ENCODE measurements at regions not wholly inside any gene's neighbourhood (a gene's known extent, or its start where the extent isn't known, plus 50 kb on each side); places are given as distances from the start of the nearest gene placed in this dataset.
"Not testable (repeated sequence)": the region's sequence is repeated elsewhere in the genome, so short reads cannot be mapped to it uniquely, and the experiment has no call there.

GRCh38 chr4:125794989-125795388 lies 480.2 kb downstream of the FAT4 start:
- DNase-seq (ENCODE audit: low read depth in 2 of 3, low spot score in 1 of 3): no peak

- DNase-seq (ENCODE audit: low read depth in 2 of 3, low spot score in 1 of 3): no peak
These were observed 481.4 kb downstream of the FAT4 start for GRCh38 chr4:125796138-125796537.

GRCh38 chr4:125797621-125798020 lies 482.9 kb downstream of the FAT4 start:
- DNase-seq (ENCODE audit: low read depth in 2 of 3, low spot score in 1 of 3): not testable (repeated sequence)

GRCh38 chr4:125801373-125801772 lies 486.6 kb downstream of the FAT4 start:
- DNase-seq (ENCODE audit: low read depth in 2 of 3, low spot score in 1 of 3): no peak

GRCh38 chr4:125801924-125802323 lies 487.2 kb downstream of the FAT4 start:
- no peak for DNase-seq (ENCODE audit: low read depth in 2 of 3, low spot score in 1 of 3)

GRCh38 chr4:125808022-125808421 lies 493.3 kb downstream of the FAT4 start:
- no peak for DNase-seq (ENCODE audit: low read depth in 2 of 3, low spot score in 1 of 3)

- DNase-seq (ENCODE audit: low read depth in 2 of 3, low spot score in 1 of 3): no peak
These were observed 493.8 kb downstream of the FAT4 start for GRCh38 chr4:125808570-125808969.

- DNase-seq (ENCODE audit: low read depth in 2 of 3, low spot score in 1 of 3): no peak
These were observed 497.1 kb downstream of the FAT4 start for GRCh38 chr4:125811892-125812291.

GRCh38 chr4:125826801-125827695 lies 512.3 kb downstream of the FAT4 start:
- DNase-seq (ENCODE audit: low read depth in 2 of 3, low spot score in 1 of 3): no peak

GRCh38 chr4:125827696-125828052 lies 512.9 kb downstream of the FAT4 start:
- no peak for DNase-seq (ENCODE audit: low read depth in 2 of 3, low spot score in 1 of 3)

GRCh38 chr4:125828346-125828745 lies 513.6 kb downstream of the FAT4 start:
- no peak for DNase-seq (ENCODE audit: low read depth in 2 of 3, low spot score in 1 of 3)

- DNase-seq (ENCODE audit: low read depth in 2 of 3, low spot score in 1 of 3): no peak
These were observed 517.4 kb downstream of the FAT4 start for GRCh38 chr4:125832161-125832560.

GRCh38 chr4:125836597-125837195 lies 521.9 kb downstream of the FAT4 start:
- no peak for DNase-seq (ENCODE audit: low read depth in 2 of 3, low spot score in 1 of 3)

GRCh38 chr4:125837493-125838201 lies 522.9 kb downstream of the FAT4 start:
- DNase-seq (ENCODE audit: low read depth in 2 of 3, low spot score in 1 of 3): no peak

- no peak for DNase-seq (ENCODE audit: low read depth in 2 of 3, low spot score in 1 of 3)
These were observed 523.4 kb downstream of the FAT4 start for GRCh38 chr4:125838202-125838601.

GRCh38 chr4:125838924-125839323 lies 524.2 kb downstream of the FAT4 start:
- DNase-seq (ENCODE audit: low read depth in 2 of 3, low spot score in 1 of 3): no peak

GRCh38 chr4:125843947-125844346 lies 529.2 kb downstream of the FAT4 start:
- DNase-seq (ENCODE audit: low read depth in 2 of 3, low spot score in 1 of 3): no peak

- DNase-seq (ENCODE audit: low read depth in 2 of 3, low spot score in 1 of 3): no peak
These were observed 532.8 kb downstream of the FAT4 start for GRCh38 chr4:125847518-125847917.

GRCh38 chr4:125849869-125850268 lies 535.1 kb downstream of the FAT4 start:
- DNase-seq (ENCODE audit: low read depth in 2 of 3, low spot score in 1 of 3): no peak

GRCh38 chr4:125891597-125892258 lies 577.0 kb downstream of the FAT4 start:
- DNase-seq (ENCODE audit: low read depth in 2 of 3, low spot score in 1 of 3): no peak

GRCh38 chr4:125904802-125905201 lies 590.0 kb downstream of the FAT4 start:
- no peak for DNase-seq (ENCODE audit: low read depth in 2 of 3, low spot score in 1 of 3)

GRCh38 chr4:125911058-125911457 lies 596.3 kb downstream of the FAT4 start:
- no peak for DNase-seq (ENCODE audit: low read depth in 2 of 3, low spot score in 1 of 3)

All from stimulated activated CD4-positive, alpha-beta T cell treated with anti-CD3 and anti-CD28 coated beads, Interleukin-12 subunit alpha, Interleukin-12 subunit beta, amount 100 ng/mL, for 48 hours (primary cell).